PC-3 (cell line): ENCODE measurements at regions not wholly inside any gene's neighbourhood (a gene's known extent, or its start where the extent isn't known, plus 50 kb on each side); places are given as distances from the start of the nearest gene placed in this dataset.
"Not testable (repeated sequence)": the region's sequence is repeated elsewhere in the genome, so short reads cannot be mapped to it uniquely, and the experiment has no call there.

Experiments used
- ATAC-seq: fragments of 200-7000 bp; cut with Tn5 transposase; 2 replicates; pipeline ENCODE4 v1.9.1; 2020; ENCODE audit warnings: mild to moderate bottlenecking, moderate library complexity
- BruUV-seq: library from RNA; stranded (reverse); fragments of 400-500 nt; replicated peaks from 2 replicates; lab custom pipeline; 2021; lab: Mats Ljungman, UMichigan
- CTCF ChIA-PET: fragments of 300-600 bp; sonication (Branson Sonifier 250); formaldehyde crosslinking; loops from one replicate; lab custom pipeline; 2022; ENCODE audit warnings: antibody characterized with exemption; lab: Charles Lee
- POLR2A ChIA-PET: fragments of 300-600 bp; sonication (Branson Sonifier 250); formaldehyde crosslinking; loops from one replicate; lab custom pipeline; 2022; ENCODE audit warnings: antibody characterized with exemption; ENCODE audit not compliant: unreplicated experiment; lab: Charles Lee
- DNase-seq: peaks from one replicate; pipeline ENCODE4 v3.0.0-alpha.2; 2015
- H2AFZ ChIP-seq: fragments of 300-600 bp; sonication (generic); 2 replicates; pipeline ENCODE4 v1.6.0; 2016; ENCODE audit warnings: antibody characterized with exemption, low read length
- H3F3A ChIP-seq: fragments of 300-600 bp; sonication (generic); one replicate; pipeline ENCODE4 v1.6.0; 2017; ENCODE audit warnings: antibody characterized with exemption, low read length, control low read depth, mild to moderate bottlenecking; ENCODE audit not compliant: unreplicated experiment
- H3K27ac ChIP-seq: fragments of 300-600 bp; sonication (generic); 2 replicates; pipeline ENCODE4 v1.5.1; 2016; ENCODE audit warnings: mild to moderate bottlenecking, low read length
- H3K27me3 ChIP-seq: fragments of 300-600 bp; sonication (generic); 2 replicates; pipeline ENCODE4 v1.6.1; 2016; ENCODE audit warnings: low read length, mixed read lengths
- H3K36me3 ChIP-seq: fragments of 300-600 bp; sonication (generic); 2 replicates; pipeline ENCODE4 v1.6.1; 2016; ENCODE audit warnings: low read depth, mixed run types, low read length, mixed read lengths
- H3K4me1 ChIP-seq: fragments of 300-600 bp; sonication (generic); 2 replicates; pipeline ENCODE4 v1.5.1; 2016; ENCODE audit warnings: low read length; ENCODE audit not compliant: insufficient read depth
- H3K4me2 ChIP-seq: fragments of 300-600 bp; sonication (generic); 2 replicates; pipeline ENCODE4 v1.6.0; 2016; ENCODE audit warnings: low read length
- H3K4me3 ChIP-seq: fragments of 300-600 bp; sonication (generic); 2 replicates; pipeline ENCODE4 v1.5.1; 2016; ENCODE audit warnings: mild to moderate bottlenecking, low read length, mixed read lengths
- H3K79me2 ChIP-seq: fragments of 300-600 bp; sonication (generic); 2 replicates; pipeline ENCODE4 v1.6.1; 2017; ENCODE audit warnings: low read length, mixed read lengths
- H3K9ac ChIP-seq: fragments of 300-600 bp; sonication (generic); 2 replicates; pipeline ENCODE4 v1.6.0; 2016; ENCODE audit warnings: mild to moderate bottlenecking, low read length
- H3K9me2 ChIP-seq: fragments of 300-600 bp; sonication (generic); replicated peaks from 2 replicates; pipeline ENCODE4 v1.6.1; 2016; ENCODE audit warnings: mixed run types, low read length, mixed read lengths
- H3K9me3 ChIP-seq: fragments of 300-600 bp; sonication (generic); 2 replicates; pipeline ENCODE4 v1.6.1; 2016; ENCODE audit warnings: low read length, mixed read lengths
- H4K20me1 ChIP-seq: fragments of 300-600 bp; sonication (generic); 2 replicates; pipeline ENCODE4 v1.6.1; 2016; ENCODE audit warnings: low read length, mixed read lengths
- CTCF ChIP-seq: fragments of 300-600 bp; sonication (generic); conservative IDR thresholded peaks from 2 replicates; pipeline ENCODE4 v1.5.1; 2017; ENCODE audit warnings: antibody characterized with exemption, low read depth, mild to moderate bottlenecking, low read length
- EZH2 ChIP-seq: fragments of 300-600 bp; sonication (generic); IDR thresholded peaks from one replicate; pipeline ENCODE4 v1.6.1; 2017; ENCODE audit warnings: antibody characterized with exemption, mild to moderate bottlenecking, low read length; ENCODE audit not compliant: unreplicated experiment
- EZH2phosphoT487 ChIP-seq: fragments of 300-600 bp; sonication (generic); IDR thresholded peaks from 2 replicates; pipeline ENCODE4 v1.6.1; 2018; ENCODE audit warnings: mild to moderate bottlenecking, antibody characterized with exemption, low read length, borderline replicate concordance
- intact Hi-C: fragments of 100-400 bp; cut with micrococcal nuclease; formaldehyde crosslinking; loops from 2 replicates; pipeline ENCODE4 v1.9.0; 2023

GRCh38 chr2:182606728-182607681 is 109.1 kb upstream of the DNAJC10 start:
- TF ChIP-seq CTCF (no peak), EZH2phosphoT487 (no peak), EZH2 (no peak)
- H3K79me2 ChIP-seq: no peaks in the 10 kb centered on the region
- H3K27ac ChIP-seq: no peak overlapping the region
- H3K4me3 ChIP-seq: no peak overlapping the region
- H3K9ac ChIP-seq: no peak overlapping the region
- H3K4me1 ChIP-seq: no peaks in the 10 kb centered on the region
- ChIA-PET POLR2A (no interaction called here), CTCF (no interaction called here)
- ATAC-seq (no peak), DNase-seq (no peak)
- no peak overlapping the region for H3K4me2 ChIP-seq
- BruUV-seq: no TSS peak
- no peaks in the 10 kb centered on the region for H4K20me1 ChIP-seq
- no peaks in the 10 kb centered on the region for H3K27me3 ChIP-seq
- no peak overlapping the region for H2AFZ ChIP-seq
- H3K9me3 ChIP-seq: no peaks in the 10 kb centered on the region
- 0 out of 2 replicates have a peak, but pooled peaks cover 4% of the 10 kb centered on the region for H3K9me2 ChIP-seq
- H3F3A ChIP-seq: no peaks in the 10 kb centered on the region
- no peaks in the 10 kb centered on the region for H3K36me3 ChIP-seq
- intact Hi-C loops: no loop called here

GRCh38 chr2:182608181-182608845 is 107.7 kb upstream of the DNAJC10 start:
- 0 out of 2 replicates have a peak, but pooled peaks cover 4% of the 10 kb centered on the region for H3K9me2 ChIP-seq
- no peaks in the 10 kb centered on the region for H3K36me3 ChIP-seq
- no peaks in the 10 kb centered on the region for H3K79me2 ChIP-seq
- H3K27me3 ChIP-seq: no peaks in the 10 kb centered on the region
- no peak overlapping the region for H3K4me2 ChIP-seq
- H4K20me1 ChIP-seq: no peaks in the 10 kb centered on the region
- ChIA-PET POLR2A (no interaction called here), CTCF (no interaction called here)
- no peaks in the 10 kb centered on the region for H3K9me3 ChIP-seq
- no peak overlapping the region for H3K4me3 ChIP-seq
- no peak overlapping the region for H3K9ac ChIP-seq
- no peaks in the 10 kb centered on the region for H3F3A ChIP-seq
- H3K4me1 ChIP-seq: no peaks in the 10 kb centered on the region
- no peak for ATAC-seq
- no TSS peak for BruUV-seq
- no peak overlapping the region for H3K27ac ChIP-seq
- TF ChIP-seq CTCF (no peak), EZH2phosphoT487 (no peak), EZH2 (no peak)
- intact Hi-C loops: no loop called here
- no peak overlapping the region for H2AFZ ChIP-seq
- DNase-seq: no peak

GRCh38 chr2:182609005-182609404 is 107.1 kb upstream of the DNAJC10 start:
- H3K4me1 ChIP-seq, H3K4me2 ChIP-seq, DNase-seq, H4K20me1 ChIP-seq, H3K27me3 ChIP-seq, H3K27ac ChIP-seq, CTCF ChIA-PET, H3K9ac ChIP-seq, H3K9me3 ChIP-seq, POLR2A ChIA-PET, H3K79me2 ChIP-seq, H3K9me2 ChIP-seq, H2AFZ ChIP-seq, H3K36me3 ChIP-seq, ATAC-seq, intact Hi-C loops, H3K4me3 ChIP-seq, BruUV-seq, H3F3A ChIP-seq: not testable (repeated sequence)
